ENCODE measurements at regions not wholly inside any gene's neighbourhood (a gene's known extent, or its start where the extent isn't known, plus 50 kb on each side); places are given as distances from the start of the nearest gene placed in this dataset.

- DNase-seq (ENCODE audit: low read depth) = no peak
- no peak overlapping the region for H3K4me3 ChIP-seq (replicated peaks; ENCODE audit: low read depth, low read length)
- TF ChIP-seq CTCF (IDR thresholded peaks at IDR 0.05; ENCODE audit: low read length, missing control alignments) = no peak
These were observed 652.7 kb upstream of the POM121L12 start for GRCh38 chr7:52382731-52383130.

- no peak overlapping the region for H3K4me3 ChIP-seq (replicated peaks; ENCODE audit: low read depth, low read length)
- DNase-seq (ENCODE audit: low read depth) = no peak
- no peak for TF ChIP-seq CTCF (IDR thresholded peaks at IDR 0.05; ENCODE audit: low read length, missing control alignments)
These were observed 665.5 kb upstream of the POM121L12 start for GRCh38 chr7:52369922-52370321.

GRCh38 chr7:52365349-52365748 is 670.1 kb upstream of the POM121L12 start:
- no peak for TF ChIP-seq CTCF (IDR thresholded peaks at IDR 0.05; ENCODE audit: low read length, missing control alignments)
- no peak overlapping the region for H3K4me3 ChIP-seq (replicated peaks; ENCODE audit: low read depth, low read length)
- DNase-seq (ENCODE audit: low read depth) = no peak

GRCh38 chr7:52362521-52362920 is 672.9 kb upstream of the POM121L12 start:
- no peak overlapping the region for H3K4me3 ChIP-seq (replicated peaks; ENCODE audit: low read depth, low read length)
- no peak for TF ChIP-seq CTCF (IDR thresholded peaks at IDR 0.05; ENCODE audit: low read length, missing control alignments)
- no peak for DNase-seq (ENCODE audit: low read depth)

- H3K4me3 ChIP-seq (replicated peaks; ENCODE audit: low read depth, low read length) = no peak overlapping the region
These were observed 674.9 kb upstream of the POM121L12 start for GRCh38 chr7:52360541-52360940.

GRCh38 chr7:52355053-52355452 is 680.4 kb upstream of the POM121L12 start:
- no peak for DNase-seq (ENCODE audit: low read depth)
- no peak for TF ChIP-seq CTCF (IDR thresholded peaks at IDR 0.05; ENCODE audit: low read length, missing control alignments)
- no peak overlapping the region for H3K4me3 ChIP-seq (replicated peaks; ENCODE audit: low read depth, low read length)

More at GRCh38 chr7:52360541-52360940, 674.9 kb upstream of the POM121L12 start:
- no peak for DNase-seq (ENCODE audit: low read depth)
- no peak for TF ChIP-seq CTCF (IDR thresholded peaks at IDR 0.05; ENCODE audit: low read length, missing control alignments)
